NK-92 treated with Interleukin-12 subunit alpha and Interleukin-12 subunit beta, amount 100 ng/mL, for 24 hours (cell line): ENCODE measurements at regions not wholly inside any gene's neighbourhood (a gene's known extent, or its start where the extent isn't known, plus 50 kb on each side); places are given as distances from the start of the nearest gene placed in this dataset.

ENCODE experiments used
- DNase-seq: peaks from one replicate; lab custom pipeline; 2025; lab: John Stamatoyannopoulos, UW

DNA sequence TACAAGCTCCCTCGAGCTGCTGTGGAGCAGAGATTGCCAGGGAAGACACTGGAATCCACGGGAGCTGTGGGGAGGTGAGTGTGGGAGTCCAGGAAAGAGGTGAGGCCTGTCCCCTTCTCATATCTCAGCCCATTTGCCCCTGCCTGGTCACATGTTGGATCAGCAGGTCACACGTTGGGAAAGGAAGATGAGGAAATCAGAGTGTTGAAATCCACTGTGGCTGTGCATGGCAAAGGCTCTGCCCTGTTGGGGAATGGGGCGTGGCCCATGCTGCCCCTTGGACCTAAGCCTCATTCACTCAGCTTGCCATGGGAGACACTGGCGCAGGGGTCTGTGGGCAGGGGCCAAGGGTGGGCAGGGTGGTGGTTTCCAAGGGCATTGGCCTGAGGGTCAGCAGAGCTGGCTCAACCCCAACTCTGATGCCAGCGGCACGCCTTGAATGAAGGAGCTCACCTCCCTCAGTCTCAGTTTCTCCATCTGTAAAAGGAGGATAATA, 85.4 kb upstream of the CPEB4 start:
- DNase-seq = no peak

DNA sequence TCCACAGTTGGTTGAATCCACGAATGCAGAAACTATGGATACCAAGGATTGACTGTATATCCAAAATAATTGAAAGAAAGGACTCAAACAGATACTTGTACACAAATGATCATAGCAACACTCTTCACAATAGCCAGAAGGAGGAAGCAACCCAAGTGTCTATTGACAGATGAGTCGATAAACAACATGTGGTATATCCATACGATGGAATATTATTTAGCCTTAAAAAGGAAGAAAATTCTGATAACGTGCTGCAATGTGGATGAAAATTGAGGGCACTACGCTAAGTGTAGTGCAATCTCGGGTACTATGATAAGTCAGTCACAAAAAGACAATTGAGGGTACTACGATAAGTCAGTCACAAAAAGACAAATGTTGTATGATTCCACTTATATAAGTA, 83.6 kb upstream of the CPEB4 start:
- no peak for DNase-seq

DNA sequence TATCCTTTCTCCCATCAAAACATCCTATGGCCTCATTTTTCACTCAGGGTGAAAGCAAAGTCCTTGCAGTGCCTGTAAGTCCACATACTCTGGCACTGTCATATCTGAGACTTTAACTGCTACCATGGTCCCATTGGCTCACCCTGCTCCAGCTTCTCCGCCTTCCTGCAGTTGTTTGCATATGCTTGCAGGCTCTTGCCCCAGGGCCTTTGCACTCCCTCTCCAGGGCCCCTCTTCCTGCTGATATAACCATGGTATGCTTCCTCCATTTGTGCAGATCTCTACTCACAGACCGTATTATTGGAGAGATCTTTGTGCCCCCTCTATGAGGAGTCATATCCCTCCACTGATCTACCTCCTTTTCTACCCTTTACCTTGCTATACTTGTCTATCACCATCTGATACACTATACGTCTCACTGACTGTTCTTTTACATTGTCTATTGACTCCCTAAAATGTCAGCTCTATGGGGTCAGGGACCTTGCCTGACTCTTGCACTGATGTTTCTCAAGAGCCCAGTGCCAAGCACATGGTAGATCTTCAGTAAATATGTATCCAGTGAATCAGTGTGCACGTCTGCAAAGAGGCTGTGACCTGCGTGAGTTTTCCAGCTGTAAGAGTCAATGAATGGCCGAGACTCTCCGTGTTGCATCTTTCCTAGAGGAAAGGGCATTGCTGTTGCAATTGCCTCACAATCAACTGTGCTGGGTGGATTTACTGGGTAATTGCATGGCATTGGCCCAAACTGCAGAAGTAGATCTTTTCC, 81.7 kb upstream of the CPEB4 start:
- no peak for DNase-seq

DNA sequence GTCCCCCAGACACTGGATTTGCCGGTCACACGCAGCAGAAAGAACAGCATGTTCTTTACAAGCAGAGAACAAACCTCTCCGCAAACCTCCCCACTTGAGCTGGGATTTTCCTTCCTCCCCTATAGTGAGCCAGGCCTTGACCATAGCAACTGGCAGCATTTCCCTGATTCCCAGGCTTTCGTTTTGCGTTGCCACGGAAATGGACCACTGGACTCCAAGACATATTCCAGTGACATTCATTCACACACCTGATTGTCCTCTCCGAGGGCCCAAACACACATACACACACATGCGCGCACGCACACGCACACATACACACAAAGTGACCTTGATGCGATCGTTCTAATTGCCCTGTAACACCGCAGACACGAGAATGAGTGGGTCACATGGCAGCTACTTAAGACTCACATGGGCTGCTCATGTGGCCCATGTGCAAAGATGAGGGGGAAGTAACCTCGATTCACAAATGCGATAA, 80.9 kb upstream of the CPEB4 start:
- no peak for DNase-seq

DNA sequence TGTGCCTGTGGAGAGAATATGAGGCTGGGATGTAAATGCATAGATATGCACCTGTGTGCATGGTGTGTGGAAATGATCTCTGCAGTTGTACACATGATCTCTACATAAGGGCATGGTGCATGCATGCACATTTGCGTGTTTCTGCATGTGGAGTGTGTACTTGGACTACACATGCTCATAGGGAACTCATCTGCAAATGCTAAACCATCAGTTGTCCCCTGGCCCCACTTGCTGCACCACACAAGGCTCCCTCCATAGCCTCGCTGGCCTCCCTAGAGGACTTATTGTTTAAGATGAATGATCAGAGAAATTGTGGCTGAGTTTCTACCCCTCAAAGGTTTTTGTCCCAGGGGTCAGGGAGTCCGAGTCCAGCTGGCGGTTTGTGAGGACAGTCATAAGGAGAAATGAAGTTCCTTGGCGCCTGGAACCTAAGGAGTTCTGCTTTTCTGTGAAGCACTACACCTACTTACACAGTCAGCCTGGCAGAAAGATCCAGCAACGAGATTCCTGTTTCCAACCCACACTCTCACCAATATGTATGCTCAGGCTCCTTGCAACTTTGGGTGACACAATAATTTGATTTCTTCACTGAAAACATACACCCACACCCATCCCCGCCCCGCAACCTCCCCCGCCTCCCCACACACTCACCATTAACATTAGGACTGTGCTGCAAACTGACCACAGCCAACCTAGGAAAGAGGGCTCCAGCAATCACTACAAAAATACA, 79.9 kb upstream of the CPEB4 start:
- no peak for DNase-seq

DNA sequence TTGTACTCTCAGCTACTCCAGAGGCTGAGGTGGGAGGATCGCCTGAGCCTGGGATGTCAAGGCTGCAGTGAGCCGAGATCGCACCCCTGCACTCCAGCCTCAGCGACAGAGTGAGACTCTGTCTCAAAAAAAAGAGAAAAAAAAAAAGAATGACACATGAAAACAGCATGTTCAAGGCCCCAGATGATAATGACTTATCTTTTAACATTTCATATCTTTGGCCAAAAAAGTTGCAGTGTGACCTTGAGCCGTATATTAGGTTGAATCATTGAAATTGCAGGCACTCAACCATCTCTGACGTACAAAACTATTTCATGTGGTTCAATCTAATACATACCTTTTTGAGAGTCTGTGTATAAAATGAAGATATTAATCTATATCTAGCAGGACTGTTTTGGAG, 79.1 kb upstream of the CPEB4 start:
- DNase-seq = no peak

DNA sequence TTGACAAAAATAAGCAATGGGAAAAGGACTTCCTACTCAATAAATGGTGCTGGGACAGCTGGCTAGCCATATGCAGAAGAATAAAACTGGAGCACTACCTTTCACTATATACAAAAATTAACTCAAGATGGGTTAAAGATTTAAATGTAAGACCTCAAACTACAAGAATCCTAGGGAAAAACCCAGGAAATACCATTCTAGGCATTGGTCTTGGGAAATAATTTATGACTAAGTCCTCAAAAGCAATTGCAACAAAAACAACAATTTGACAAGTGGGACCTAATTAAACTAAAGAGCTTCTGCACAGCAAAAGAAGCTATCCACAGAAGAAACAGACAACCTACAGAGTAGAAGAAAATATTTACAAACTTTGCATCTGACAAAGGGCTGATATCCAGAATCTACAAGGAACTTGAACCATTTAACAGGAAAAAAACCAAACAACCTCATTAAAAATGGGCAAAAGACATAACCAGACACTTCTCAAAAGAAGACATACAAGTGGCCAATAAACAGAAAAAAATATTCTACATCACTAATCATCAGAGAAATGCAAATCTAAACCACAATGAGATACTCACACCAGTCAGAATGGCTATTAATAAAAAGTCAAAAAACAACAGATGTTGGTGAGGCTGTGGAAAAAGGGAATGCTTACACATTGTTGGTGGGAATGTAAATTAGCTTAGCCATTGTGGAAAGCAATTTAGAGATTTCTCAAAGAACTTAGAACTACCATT, 75.2 kb upstream of the CPEB4 start:
- DNase-seq = no peak

DNA sequence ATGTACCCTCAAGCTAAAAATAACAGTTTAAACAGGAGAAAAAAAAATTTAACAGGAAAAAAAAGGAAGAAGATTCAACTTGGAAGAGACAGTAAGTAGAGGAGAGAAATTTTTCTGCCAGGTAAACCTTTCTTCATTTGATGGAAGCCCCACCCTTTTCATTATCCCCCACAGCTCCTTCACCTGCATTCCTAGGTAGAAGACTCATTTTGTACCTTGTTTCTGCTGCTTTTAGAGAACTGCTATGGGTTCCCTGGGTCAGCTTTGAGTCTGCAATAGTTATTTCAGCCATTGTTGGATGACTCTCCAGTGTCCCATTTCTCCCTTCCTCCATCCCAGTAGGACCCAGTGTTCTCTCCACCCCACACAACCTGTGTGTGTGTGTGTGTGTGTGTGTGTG, 74.1 kb upstream of the CPEB4 start:
- DNase-seq = no peak

DNA sequence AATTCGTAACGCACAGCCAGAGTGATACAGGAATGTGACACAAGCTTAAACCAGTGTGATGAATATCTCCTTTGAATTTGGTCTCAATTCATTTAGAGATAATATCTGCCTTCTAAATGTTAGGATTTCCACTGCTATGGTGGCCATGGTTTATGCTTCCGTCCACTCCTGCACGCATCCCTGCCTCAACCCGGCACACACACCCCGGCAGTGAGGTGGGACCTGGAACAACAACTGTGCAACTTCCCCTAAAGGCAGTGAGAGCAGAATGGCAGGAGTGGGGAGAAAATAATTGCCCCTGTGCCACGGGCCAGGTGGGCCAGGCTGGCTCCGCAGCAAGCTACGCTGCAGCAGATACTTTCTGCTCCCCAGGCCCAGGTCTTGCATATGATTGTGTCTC, 72.6 kb upstream of the CPEB4 start:
- no peak for DNase-seq

DNA sequence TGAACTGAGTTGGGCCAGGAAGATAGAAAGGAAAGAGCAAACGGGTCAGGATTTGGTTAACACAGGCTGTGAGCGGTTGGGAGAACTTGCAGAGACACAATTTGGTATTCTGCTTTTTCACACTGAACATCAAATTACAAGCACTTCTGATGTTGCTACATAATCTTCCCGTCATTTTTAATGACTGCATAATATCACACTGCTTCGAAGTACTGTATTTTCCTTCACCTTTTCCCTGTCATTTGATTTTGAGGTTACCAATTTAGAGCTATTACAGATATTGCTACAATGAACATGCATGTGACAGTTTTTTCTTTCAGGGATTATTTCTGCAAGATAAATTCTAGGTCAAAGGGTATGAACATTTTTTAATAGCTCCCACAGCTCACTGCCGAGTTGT, 71.4 kb upstream of the CPEB4 start:
- no peak for DNase-seq

DNA sequence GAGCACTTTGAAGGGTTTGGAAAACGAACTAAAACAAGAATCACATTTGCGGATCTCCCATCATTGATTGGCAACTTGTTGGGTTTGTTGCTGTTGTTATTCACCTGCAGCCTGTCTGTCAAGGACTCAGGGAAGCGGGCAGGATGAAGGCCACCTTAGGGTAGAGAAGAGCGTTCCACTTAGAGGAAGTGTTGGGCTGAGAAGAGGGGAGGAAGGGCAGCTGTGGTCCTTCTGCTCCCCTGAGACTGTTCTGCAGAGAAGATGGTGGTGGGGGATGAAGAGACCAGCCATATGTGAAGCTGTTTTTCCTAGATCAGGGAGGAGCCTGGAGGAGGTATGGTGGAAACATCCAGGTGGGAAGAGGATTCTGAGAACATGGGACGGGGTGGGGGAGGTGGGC, 70.6 kb upstream of the CPEB4 start:
- no peak for DNase-seq

DNA sequence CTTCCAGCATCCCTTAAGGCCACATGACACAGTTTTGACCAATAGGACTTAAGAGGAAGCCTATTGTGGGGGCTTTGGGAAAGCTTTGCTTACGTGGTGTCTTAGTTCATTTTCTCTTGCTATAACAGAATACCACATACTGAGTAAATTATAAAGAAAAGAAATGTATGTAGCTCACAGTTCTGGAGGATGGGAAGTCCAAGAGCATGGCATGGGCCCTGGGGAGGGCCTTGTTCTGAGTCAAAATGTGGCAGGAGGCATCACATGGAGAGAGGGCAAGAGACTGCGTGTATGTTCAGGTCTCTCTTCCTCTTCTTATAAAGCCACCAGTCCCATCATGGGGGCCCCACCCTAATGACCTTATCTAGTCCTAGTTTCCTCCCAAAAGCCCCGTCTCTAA, 68.6 kb upstream of the CPEB4 start:
- no peak for DNase-seq

DNA sequence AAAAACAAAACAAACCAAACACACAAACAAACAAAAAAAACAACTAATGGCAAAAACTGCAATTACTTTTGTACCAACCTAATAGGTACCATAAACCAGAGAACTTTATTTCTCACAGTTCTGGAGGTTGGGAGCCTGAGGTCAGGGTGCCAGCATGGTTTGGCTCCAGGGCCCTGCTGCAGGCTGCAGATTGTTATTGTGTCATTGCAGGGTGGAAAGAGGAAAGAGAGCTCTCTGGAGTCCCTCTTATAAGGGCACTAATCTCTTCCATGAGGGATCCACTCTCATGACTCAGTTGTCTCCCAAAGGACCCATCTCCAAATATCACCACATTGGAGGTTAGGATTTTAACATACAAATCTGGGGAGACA, 64.9 kb upstream of the CPEB4 start:
- no peak for DNase-seq

DNA sequence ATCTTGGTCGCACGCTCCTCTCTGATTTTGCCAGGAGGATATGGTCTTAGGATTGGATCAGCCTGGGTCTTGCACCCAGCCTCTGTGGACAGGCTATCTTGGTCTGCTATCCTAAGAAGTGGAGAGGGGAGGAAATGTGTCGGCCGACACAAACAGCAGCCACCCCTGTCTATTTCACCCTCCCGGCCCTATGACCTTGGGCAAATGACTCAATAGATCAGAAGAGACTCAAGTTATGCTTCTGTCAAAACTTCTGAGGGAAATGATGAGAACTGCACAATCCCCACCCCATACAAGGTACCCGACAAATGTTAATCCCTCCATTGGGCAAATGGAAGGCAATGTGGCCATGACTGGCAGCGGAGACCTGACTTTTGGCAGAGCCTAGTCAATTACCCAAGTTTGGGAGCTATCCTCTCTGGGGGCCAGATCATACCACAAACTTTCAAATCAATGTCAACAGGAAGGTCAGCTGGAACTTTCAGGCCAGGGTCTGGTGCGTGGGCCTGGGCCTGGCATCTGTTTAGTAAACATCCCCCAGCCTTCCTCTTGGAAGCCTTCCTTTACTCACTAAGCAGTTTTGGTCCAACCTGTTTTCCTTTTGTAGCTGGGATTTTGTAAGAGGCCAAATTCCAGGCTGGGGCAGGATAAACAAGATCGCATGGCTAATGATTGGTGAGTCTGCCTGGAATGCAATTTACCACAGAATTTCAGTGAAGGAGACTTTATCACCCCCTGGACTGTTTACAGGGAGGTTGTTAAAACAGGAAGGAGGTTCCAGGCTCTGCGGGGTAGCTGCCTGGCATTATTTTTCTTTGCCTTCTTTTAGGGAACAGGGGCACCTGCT, 64.2 kb upstream of the CPEB4 start:
- DNase-seq = no peak

DNA sequence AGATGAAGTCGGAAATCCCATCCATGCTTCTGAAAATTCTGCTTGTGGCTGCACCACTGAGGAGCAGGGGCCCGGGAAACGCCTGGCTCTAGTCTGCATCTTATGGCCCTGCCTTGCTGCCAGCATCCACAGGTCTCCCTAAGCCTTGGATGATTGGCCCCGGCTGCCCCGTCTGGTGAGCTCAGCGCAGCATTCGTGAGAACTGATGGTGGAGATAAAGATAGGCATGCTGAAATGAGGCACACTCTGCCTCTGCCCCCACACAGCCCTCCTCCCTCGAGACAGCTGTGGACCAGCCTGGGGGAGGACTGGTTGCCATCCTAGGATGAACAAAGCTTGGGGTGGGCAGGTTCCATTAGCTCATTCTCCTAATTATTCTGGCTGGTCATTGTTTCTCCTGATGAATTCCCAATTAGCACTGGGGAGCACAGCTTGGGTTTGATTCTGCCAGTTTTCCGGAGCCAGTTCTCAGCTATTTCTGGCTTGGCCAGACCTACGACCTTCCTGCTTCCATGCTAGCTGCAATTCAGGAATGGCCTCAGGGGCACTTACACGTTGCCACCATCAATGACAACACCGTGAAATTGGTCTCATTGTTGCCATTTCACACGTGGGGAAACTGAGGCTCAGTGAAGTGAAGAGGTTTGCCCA, 62.8 kb upstream of the CPEB4 start:
- DNase-seq = no peak

DNA sequence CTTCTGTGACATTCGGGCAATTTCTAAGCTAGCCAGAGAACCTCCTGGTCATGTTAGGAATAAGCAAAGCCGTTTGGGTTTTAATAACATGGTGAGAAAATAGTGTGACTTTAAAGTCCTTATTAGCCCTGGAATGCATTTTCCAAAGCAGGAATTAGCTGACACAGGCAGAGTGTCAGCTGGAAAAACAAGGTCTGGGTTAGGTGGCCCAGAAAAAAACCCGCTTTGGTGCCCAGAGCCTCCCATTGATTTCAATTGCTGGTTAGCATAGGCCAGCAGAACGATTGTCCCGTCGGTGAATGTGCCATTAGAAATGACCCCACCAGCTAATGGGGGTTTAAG, 62.1 kb upstream of the CPEB4 start:
- DNase-seq = no peak

DNA sequence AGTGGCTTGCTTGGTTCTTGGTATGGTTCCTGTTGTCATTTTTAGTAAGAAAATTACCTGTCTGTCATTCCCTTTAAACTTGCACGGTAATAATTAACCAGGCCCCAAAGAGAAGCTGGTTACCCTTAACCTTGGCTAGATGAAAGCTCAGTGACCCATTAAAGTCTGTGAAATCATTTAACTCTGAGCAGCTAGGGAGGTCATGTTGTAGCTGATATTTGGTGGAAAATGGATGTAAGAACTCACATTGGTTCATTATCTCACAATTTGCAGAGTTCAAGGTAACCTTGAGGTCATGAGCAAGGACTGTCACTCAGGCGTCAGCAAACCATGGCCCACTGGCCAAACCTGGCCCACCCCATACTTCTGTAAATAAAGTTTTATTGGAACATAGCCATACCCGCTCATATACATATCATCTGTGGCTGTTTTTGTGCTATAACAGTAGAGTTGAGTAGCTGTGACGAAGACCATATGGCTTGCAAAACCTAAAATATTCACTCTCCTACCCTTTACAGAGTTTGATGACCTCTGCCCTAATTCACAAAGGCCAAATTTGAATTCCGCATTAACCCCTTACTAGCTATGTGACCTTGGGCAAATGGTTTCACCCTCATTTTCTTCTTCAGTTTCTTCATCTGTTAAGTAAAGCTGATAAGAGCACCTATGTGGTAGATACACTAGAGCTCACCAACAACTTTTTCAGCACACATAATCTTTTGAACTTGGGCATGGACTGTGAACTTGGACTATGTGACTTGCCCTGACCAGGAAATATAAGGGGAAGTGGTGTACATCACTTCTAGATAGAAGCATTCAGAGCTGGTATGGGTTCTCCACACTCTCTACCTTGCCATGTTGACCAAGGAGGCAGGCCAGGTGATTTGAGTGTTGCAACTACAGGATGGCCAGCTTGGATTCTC, 61.5 kb upstream of the CPEB4 start:
- no peak for DNase-seq

DNA sequence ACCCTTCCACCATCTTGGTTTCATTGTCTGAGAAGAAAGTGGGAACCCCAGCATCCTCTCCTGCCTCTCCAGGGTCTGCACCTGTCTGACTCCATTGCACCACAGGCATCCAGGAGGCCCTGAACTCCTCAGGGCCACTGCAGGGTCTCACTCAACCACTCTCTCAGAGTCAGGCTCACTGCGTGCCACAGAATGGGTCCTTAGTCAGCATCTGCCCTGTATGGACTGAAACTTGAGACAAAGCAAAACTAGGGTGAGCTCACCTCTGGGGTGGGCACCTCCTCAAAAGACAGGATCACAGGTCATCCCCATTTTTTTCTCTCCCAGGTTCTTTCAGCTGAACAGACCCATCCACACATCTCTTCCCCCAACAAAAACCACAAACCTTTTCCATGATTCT, 59.2 kb upstream of the CPEB4 start:
- DNase-seq = no peak

DNA sequence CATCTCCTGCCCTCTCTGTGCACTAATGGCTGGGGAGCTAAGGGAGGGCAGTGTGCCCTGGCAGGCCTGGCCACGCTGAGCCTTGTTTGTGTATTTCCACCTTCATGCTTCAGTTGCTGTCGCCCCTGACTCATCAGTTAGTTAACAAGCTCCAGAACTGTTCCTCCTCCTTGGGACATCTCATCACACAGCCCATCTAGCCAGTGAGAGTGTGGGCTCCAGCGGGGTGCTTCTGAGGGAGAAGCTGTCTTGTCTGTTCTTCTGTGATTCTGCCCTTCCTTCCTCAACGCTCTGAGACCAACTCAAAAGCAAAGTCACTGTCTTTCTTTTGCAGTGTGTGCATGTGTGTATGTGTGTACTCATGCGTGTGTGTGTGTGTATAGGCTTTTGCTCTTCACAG, 58.3 kb upstream of the CPEB4 start:
- DNase-seq = no peak

DNA sequence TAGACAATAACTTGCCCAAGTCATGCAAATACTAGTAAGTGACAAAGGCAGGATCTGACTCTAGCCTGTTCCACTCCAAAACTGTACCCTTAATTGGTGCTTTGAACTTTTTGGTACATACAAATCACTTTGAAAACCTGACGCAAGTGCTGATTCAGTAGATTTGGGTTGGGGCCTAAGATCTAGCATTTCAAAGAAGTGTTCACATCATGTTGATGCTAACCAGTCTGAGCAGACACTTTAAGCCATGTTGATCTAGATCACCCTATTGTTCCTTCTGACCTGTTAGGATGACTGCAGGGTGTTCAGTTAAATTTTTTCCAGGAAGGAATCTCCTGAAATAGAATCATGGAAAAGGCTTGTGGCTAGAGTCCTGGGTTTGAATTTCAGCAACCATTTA, 57.7 kb upstream of the CPEB4 start:
- no peak for DNase-seq
